ENCODE measurements at regions not wholly inside any gene's neighbourhood (a gene's known extent, or its start where the extent isn't known, plus 50 kb on each side); places are given as distances from the start of the nearest gene placed in this dataset.

GRCh38 chr6:131381709-131382093, 191.3 kb upstream of the ARG1 start:
- DNase-seq (ENCODE audit: low read depth) = no peak
- TF ChIP-seq CTCF (conservative IDR thresholded peaks at IDR 0.05; ENCODE audit: low read depth, low read length) = no peak
- H3K4me3 ChIP-seq (ENCODE audit: low read length) = no peak overlapping the region

GRCh38 chr6:131382631-131383030, 190.4 kb upstream of the ARG1 start:
- no peak for DNase-seq (ENCODE audit: low read depth)
- H3K4me3 ChIP-seq (ENCODE audit: low read length) = no peak overlapping the region
- TF ChIP-seq CTCF (conservative IDR thresholded peaks at IDR 0.05; ENCODE audit: low read depth, low read length) = no peak

- H3K4me3 ChIP-seq (ENCODE audit: low read length) = no peak overlapping the region
- DNase-seq (ENCODE audit: low read depth) = no peak
- no peak for TF ChIP-seq CTCF (conservative IDR thresholded peaks at IDR 0.05; ENCODE audit: low read depth, low read length)
Measured at GRCh38 chr6:131383421-131384411, 189.3 kb upstream of the ARG1 start.

- no peak for TF ChIP-seq CTCF (conservative IDR thresholded peaks at IDR 0.05; ENCODE audit: low read depth, low read length)
- H3K4me3 ChIP-seq (ENCODE audit: low read length) = no peak overlapping the region
- no peak for DNase-seq (ENCODE audit: low read depth)
Measured at GRCh38 chr6:131387562-131388447, 185.2 kb upstream of the ARG1 start.

- TF ChIP-seq CTCF (conservative IDR thresholded peaks at IDR 0.05; ENCODE audit: low read depth, low read length) = no peak
Measured at GRCh38 chr6:131390322-131390721, 182.7 kb upstream of the ARG1 start.

GRCh38 chr6:131391116-131391515, 181.9 kb upstream of the ARG1 start:
- no peak overlapping the region for H3K4me3 ChIP-seq (ENCODE audit: low read length)
- no peak for DNase-seq (ENCODE audit: low read depth)
- TF ChIP-seq CTCF (conservative IDR thresholded peaks at IDR 0.05; ENCODE audit: low read depth, low read length) = no peak

More at GRCh38 chr6:131390322-131390721, 182.7 kb upstream of the ARG1 start:
- DNase-seq (ENCODE audit: low read depth) = no peak
- H3K4me3 ChIP-seq (ENCODE audit: low read length) = no peak overlapping the region
